Heart left ventricle (tissue), 13 donors: ENCODE measurements at regions not wholly inside any gene's neighbourhood (a gene's known extent, or its start where the extent isn't known, plus 50 kb on each side); places are given as distances from the start of the nearest gene placed in this dataset.

ENCODE experiments used
- POLR2A ChIP-seq, 2 donors: fragments of 450-650 bp; IDR thresholded peaks; one replicate each; pipeline ENCODE4 v1.6.1; 2017; ENCODE audit warnings: antibody characterized with exemption in 2 of 2, mild to moderate bottlenecking in 2 of 2, moderate library complexity in 2 of 2
- TF ChIP-seq, protein P1 (sequence below), 12 donors: fragments of 200-600 bp; sonication (generic) in 4 of 12; IDR thresholded peaks; one replicate each; pipeline versions ENCODE4 v1.5.0 to v1.8.0; 2018 to 2022; ENCODE audit warnings: antibody characterized with exemption in 12 of 12, mild to moderate bottlenecking in 5 of 12
- donor health status: ischemic (EF 13 %, LVEDD 7.1; RV severe dilation, severe dysfunction).
- donor health status: DM: no; HTN: yes; CAD: no.
- donor health status: DM: no; HTN: no; CAD: no.
- donor health status: ischemic (EF 25% LVEDD 6.9; RV normal size, moderate dysfunction).
- donor health status: ischemic (EF 25% LVEDD 5.7; RV mildly dilated, moderate dysfunction).
- donor health status: ischemic (EF 35%, LVEDD 5.7; RV mildly dilated, moderate dysfunction).
- donor health status: nonischemic (EF 11% LVEDD 7.7; RV severe dilation, severe dysfunction).
- donor health status: DM: yes; HTN: yes; CAD: no.
- donor health status: PGD.
- donor health status: ischemic (EF 29% LVEDD 5.4; RV normal size, mild dysfunction).
- donor health status: nonischemic (EF 23%, LVEDD 6.1; RV moderate dilation, normal function).

DNA sequence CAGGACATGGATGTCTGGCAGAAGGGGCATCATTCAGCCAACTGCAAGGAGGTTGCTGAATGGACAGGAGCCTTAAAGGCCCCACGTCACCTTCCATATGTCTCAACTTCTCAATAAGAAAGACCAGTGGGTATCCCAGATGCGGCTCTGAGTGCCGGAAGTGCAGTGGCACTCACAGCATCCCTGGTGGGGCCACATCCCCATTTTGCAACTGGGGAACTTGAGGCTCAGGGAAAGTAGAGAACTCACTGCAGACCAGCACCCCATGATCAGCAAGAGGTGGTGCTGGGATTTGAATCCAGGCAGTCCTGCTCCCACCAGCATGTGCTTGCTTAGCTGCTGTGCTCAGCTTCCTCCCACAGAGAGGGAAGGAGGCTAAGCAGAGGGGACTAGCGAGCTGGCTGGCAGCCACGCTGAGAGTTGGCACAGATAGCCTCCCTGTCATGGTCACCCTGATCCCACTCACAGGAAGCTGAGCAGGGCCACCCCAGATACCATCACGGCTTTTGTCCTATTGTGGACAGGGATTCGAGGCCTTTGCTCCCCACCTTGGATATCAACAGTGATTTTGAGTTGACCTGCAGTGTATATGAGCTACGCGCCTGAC is 294.2 kb upstream of the FOXF1 start:
- TF ChIP-seq, protein P1, sequence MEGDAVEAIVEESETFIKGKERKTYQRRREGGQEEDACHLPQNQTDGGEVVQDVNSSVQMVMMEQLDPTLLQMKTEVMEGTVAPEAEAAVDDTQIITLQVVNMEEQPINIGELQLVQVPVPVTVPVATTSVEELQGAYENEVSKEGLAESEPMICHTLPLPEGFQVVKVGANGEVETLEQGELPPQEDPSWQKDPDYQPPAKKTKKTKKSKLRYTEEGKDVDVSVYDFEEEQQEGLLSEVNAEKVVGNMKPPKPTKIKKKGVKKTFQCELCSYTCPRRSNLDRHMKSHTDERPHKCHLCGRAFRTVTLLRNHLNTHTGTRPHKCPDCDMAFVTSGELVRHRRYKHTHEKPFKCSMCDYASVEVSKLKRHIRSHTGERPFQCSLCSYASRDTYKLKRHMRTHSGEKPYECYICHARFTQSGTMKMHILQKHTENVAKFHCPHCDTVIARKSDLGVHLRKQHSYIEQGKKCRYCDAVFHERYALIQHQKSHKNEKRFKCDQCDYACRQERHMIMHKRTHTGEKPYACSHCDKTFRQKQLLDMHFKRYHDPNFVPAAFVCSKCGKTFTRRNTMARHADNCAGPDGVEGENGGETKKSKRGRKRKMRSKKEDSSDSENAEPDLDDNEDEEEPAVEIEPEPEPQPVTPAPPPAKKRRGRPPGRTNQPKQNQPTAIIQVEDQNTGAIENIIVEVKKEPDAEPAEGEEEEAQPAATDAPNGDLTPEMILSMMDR (IDR thresholded peaks at IDR 0.05): no peak
- TF ChIP-seq POLR2A (IDR thresholded peaks at IDR 0.05): no peak
